SK-N-SH treated with all-trans-retinoic acid at 6 μM for 48 hours (cell line): ENCODE measurements at regions not wholly inside any gene's neighbourhood (a gene's known extent, or its start where the extent isn't known, plus 50 kb on each side); places are given as distances from the start of the nearest gene placed in this dataset.
"Not testable (repeated sequence)": the region's sequence is repeated elsewhere in the genome, so short reads cannot be mapped to it uniquely, and the experiment has no call there.

Source experiments
- ATAC-seq: fragments of 200-7000 bp; cut with Tn5 transposase; 3 replicates; pipeline ENCODE4 v1.9.1; 2020; ENCODE audit warnings: mild to moderate bottlenecking, moderate library complexity
- ARNTL ChIP-seq: fragments of 450-650 bp; formaldehyde crosslinking; IDR thresholded peaks from 2 replicates; pipeline ENCODE4 v1.5.0; 2020; ENCODE audit warnings: low read depth, mild to moderate bottlenecking, moderate library complexity, borderline replicate concordance
- BACH2 ChIP-seq: fragments of 250-450 bp; sonication (Bioruptor Pico); IDR thresholded peaks from 2 replicates; pipeline ENCODE4 v1.9.0; 2021; ENCODE audit warnings: mild to moderate bottlenecking, borderline replicate concordance
- CSDC2 ChIP-seq: fragments of 250-450 bp; sonication (Bioruptor Pico); IDR thresholded peaks from 2 replicates; pipeline ENCODE4 v1.5.0; 2020; ENCODE audit warnings: mild to moderate bottlenecking, moderate library complexity
- ESRRG ChIP-seq: fragments of 250-450 bp; sonication (Bioruptor Pico); IDR thresholded peaks from 2 replicates; pipeline ENCODE4 v1.6.1; 2021; ENCODE audit warnings: mild to moderate bottlenecking
- GLIS3 ChIP-seq: fragments of 250-450 bp; sonication (Bioruptor Pico); IDR thresholded peaks from 2 replicates; pipeline ENCODE4 v1.5.0; 2020; ENCODE audit warnings: mild to moderate bottlenecking, moderate library complexity
- ISL1 ChIP-seq: fragments of 250-450 bp; sonication (Bioruptor Pico); IDR thresholded peaks from 2 replicates; pipeline ENCODE4 v2.1.2; 2022; ENCODE audit warnings: mild to moderate bottlenecking, moderate library complexity
- OSR1 ChIP-seq: fragments of 250-450 bp; sonication (Bioruptor Pico); IDR thresholded peaks from 2 replicates; pipeline ENCODE4 v1.8.0; 2022; ENCODE audit warnings: moderate library complexity, mild to moderate bottlenecking, inconsistent platforms
- POU6F1 ChIP-seq: fragments of 250-450 bp; sonication (Bioruptor Pico); IDR thresholded peaks from 2 replicates; pipeline ENCODE4 v1.8.0; 2021; ENCODE audit warnings: low read depth, mild to moderate bottlenecking, moderate library complexity, borderline replicate concordance
- PPARA ChIP-seq: fragments of 250-450 bp; sonication (Bioruptor Pico); IDR thresholded peaks from 2 replicates; pipeline ENCODE4 v1.5.0; 2020; ENCODE audit warnings: mild to moderate bottlenecking, borderline replicate concordance
- RARB ChIP-seq: fragments of 250-450 bp; sonication (Bioruptor Pico); IDR thresholded peaks from 2 replicates; pipeline ENCODE4 v1.8.0; 2021; ENCODE audit warnings: mild to moderate bottlenecking, moderate library complexity
- SNAI2 ChIP-seq: fragments of 250-450 bp; sonication (Bioruptor Pico); IDR thresholded peaks from 2 replicates; pipeline ENCODE4 v1.5.0; 2020; ENCODE audit warnings: mild to moderate bottlenecking, moderate library complexity
- TOX ChIP-seq: fragments of 250-450 bp; sonication (Bioruptor Pico); IDR thresholded peaks from 2 replicates; pipeline ENCODE4 v1.8.0; 2021; ENCODE audit warnings: mild to moderate bottlenecking, moderate library complexity, borderline replicate concordance
- TSHZ2 ChIP-seq: fragments of 250-450 bp; sonication (Bioruptor Pico); IDR thresholded peaks from 2 replicates; pipeline ENCODE4 v1.5.0; 2020; ENCODE audit warnings: mild to moderate bottlenecking, moderate library complexity
- ZC3H10 ChIP-seq: fragments of 250-450 bp; sonication (Bioruptor Pico); IDR thresholded peaks from 2 replicates; pipeline ENCODE4 v1.5.1; 2021; ENCODE audit warnings: mild to moderate bottlenecking, moderate library complexity
- ZFP3 ChIP-seq: fragments of 250-450 bp; sonication (Bioruptor Pico); IDR thresholded peaks from 2 replicates; pipeline ENCODE4 v1.5.0; 2020; ENCODE audit warnings: mild to moderate bottlenecking, moderate library complexity
- ZFP30 ChIP-seq: fragments of 450-650 bp; formaldehyde crosslinking; IDR thresholded peaks from 2 replicates; pipeline ENCODE4 v1.5.0; 2022; ENCODE audit warnings: mild to moderate bottlenecking, moderate library complexity
- ZNF565 ChIP-seq: fragments of 450-650 bp; formaldehyde crosslinking; conservative IDR thresholded peaks from 2 replicates; pipeline ENCODE4 v1.5.0; 2020; ENCODE audit warnings: low read depth, mild to moderate bottlenecking, moderate library complexity
- ZNF70 ChIP-seq: fragments of 450-650 bp; formaldehyde crosslinking; IDR thresholded peaks from 2 replicates; pipeline ENCODE4 v1.5.0; 2020; ENCODE audit warnings: mild to moderate bottlenecking, moderate library complexity
- ZNF8 ChIP-seq: fragments of 450-650 bp; formaldehyde crosslinking; IDR thresholded peaks from 2 replicates; pipeline ENCODE4 v1.5.0; 2020; ENCODE audit warnings: mild to moderate bottlenecking, moderate library complexity
- TF ChIP-seq, protein P1 (sequence below): fragments of 250-450 bp; sonication (Bioruptor Pico); IDR thresholded peaks from 2 replicates; pipeline ENCODE4 v1.8.0; 2020; ENCODE audit warnings: mild to moderate bottlenecking, moderate library complexity, borderline replicate concordance
- TF ChIP-seq, protein P2 (sequence below): fragments of 250-450 bp; sonication (Bioruptor Pico); IDR thresholded peaks from 2 replicates; pipeline ENCODE4 v1.5.1; 2021; ENCODE audit warnings: mild to moderate bottlenecking, moderate library complexity
- TF ChIP-seq, protein P3 (sequence below): fragments of 250-450 bp; sonication (Bioruptor Pico); IDR thresholded peaks from 2 replicates; pipeline ENCODE4 v1.5.1; 2020; ENCODE audit warnings: low read depth, mild to moderate bottlenecking, moderate library complexity

- not testable (repeated sequence) for ATAC-seq
Measured at GRCh38 chr2:122038816-122039215, 283.4 kb downstream of the TSN start.

DNA sequence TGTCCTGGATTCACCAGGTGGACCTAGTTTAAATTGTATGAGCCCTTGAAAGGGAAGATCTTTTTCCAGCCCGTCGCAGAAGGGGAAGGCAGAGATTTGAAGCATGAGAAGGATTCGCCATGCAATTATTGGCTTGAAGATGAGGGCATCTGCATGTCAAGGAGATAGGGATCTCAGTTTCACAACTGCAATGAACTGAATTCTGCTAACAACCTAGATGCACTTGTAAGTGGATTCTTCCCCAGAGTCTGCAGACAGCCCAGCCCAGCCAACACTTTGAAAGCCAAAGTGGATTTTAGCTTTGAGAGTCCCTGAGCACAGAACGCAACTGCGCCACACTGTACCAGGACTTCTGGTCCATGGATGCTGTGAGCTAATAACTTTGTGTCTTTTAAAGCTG lies 286.0 kb downstream of the TSN start:
- TF ChIP-seq RARB (CRISPR knock-in tag): no peak
- TF ChIP-seq ZFP30 (CRISPR knock-in tag): no peak
- no peak for TF ChIP-seq ARNTL
- no peak for TF ChIP-seq ZC3H10
- TF ChIP-seq SNAI2 (CRISPR knock-in tag): no peak
- TF ChIP-seq GLIS3 (CRISPR knock-in tag): no peak
- no peak for TF ChIP-seq TOX (CRISPR knock-in tag)
- TF ChIP-seq ISL1 (CRISPR knock-in tag): no peak
- no peak for TF ChIP-seq TSHZ2
- no peak for ATAC-seq

DNA sequence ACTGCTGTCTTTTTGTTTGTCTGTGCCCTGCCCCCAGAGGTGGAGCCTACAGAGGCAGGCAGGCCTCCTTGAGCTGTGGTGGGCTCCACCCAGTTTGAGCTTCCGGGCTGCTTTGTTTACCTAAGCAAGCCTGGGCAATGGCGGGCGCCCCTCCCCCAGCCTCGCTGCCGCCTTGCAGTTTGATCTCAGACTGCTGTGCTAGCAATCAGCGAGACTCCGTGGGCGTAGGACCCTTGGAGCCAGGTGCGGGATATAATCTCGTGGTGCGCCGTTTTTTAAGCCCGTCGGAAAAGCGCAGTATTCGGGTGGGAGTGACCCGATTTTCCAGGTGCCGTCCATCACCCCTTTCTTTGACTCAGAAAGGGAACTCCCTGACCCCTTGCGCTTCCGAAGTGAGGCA lies 296.2 kb downstream of the TSN start:
- ATAC-seq: not testable (repeated sequence)

GRCh38 chr2:122055521-122055931 lies 300.1 kb downstream of the TSN start:
- TF ChIP-seq ZFP30 (CRISPR knock-in tag): no peak
- no peak for TF ChIP-seq ZFP3
- TF ChIP-seq ZNF8 (CRISPR knock-in tag): no peak
- TF ChIP-seq POU6F1 (CRISPR knock-in tag): no peak
- TF ChIP-seq GLIS3 (CRISPR knock-in tag): no peak
- TF ChIP-seq, protein P1, sequence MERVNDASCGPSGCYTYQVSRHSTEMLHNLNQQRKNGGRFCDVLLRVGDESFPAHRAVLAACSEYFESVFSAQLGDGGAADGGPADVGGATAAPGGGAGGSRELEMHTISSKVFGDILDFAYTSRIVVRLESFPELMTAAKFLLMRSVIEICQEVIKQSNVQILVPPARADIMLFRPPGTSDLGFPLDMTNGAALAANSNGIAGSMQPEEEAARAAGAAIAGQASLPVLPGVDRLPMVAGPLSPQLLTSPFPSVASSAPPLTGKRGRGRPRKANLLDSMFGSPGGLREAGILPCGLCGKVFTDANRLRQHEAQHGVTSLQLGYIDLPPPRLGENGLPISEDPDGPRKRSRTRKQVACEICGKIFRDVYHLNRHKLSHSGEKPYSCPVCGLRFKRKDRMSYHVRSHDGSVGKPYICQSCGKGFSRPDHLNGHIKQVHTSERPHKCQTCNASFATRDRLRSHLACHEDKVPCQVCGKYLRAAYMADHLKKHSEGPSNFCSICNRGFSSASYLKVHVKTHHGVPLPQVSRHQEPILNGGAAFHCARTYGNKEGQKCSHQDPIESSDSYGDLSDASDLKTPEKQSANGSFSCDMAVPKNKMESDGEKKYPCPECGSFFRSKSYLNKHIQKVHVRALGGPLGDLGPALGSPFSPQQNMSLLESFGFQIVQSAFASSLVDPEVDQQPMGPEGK (CRISPR knock-in tag): no peak
- TF ChIP-seq TOX (CRISPR knock-in tag): no peak
- no peak for TF ChIP-seq ESRRG (CRISPR knock-in tag)
- no peak for TF ChIP-seq SNAI2 (CRISPR knock-in tag)
- TF ChIP-seq, protein P2, sequence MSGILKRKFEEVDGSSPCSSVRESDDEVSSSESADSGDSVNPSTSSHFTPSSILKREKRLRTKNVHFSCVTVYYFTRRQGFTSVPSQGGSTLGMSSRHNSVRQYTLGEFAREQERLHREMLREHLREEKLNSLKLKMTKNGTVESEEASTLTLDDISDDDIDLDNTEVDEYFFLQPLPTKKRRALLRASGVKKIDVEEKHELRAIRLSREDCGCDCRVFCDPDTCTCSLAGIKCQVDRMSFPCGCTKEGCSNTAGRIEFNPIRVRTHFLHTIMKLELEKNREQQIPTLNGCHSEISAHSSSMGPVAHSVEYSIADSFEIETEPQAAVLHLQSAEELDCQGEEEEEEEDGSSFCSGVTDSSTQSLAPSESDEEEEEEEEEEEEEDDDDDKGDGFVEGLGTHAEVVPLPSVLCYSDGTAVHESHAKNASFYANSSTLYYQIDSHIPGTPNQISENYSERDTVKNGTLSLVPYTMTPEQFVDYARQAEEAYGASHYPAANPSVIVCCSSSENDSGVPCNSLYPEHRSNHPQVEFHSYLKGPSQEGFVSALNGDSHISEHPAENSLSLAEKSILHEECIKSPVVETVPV (CRISPR knock-in tag): no peak
- TF ChIP-seq ZC3H10: no peak
- no peak for TF ChIP-seq CSDC2 (CRISPR knock-in tag)
- ATAC-seq: no peak

GRCh38 chr2:122056853-122057252 lies 301.4 kb downstream of the TSN start:
- no peak for ATAC-seq
- TF ChIP-seq ZC3H10: no peak
- no peak for TF ChIP-seq ZNF8 (CRISPR knock-in tag)
- TF ChIP-seq, protein P2 (CRISPR knock-in tag): no peak
- TF ChIP-seq PPARA (CRISPR knock-in tag): no peak
- TF ChIP-seq ZFP3: no peak
- TF ChIP-seq BACH2 (CRISPR knock-in tag): no peak
- TF ChIP-seq TSHZ2: no peak
- no peak for TF ChIP-seq OSR1 (CRISPR knock-in tag)
- TF ChIP-seq ZNF565 (CRISPR knock-in tag): no peak
- TF ChIP-seq, protein P3, sequence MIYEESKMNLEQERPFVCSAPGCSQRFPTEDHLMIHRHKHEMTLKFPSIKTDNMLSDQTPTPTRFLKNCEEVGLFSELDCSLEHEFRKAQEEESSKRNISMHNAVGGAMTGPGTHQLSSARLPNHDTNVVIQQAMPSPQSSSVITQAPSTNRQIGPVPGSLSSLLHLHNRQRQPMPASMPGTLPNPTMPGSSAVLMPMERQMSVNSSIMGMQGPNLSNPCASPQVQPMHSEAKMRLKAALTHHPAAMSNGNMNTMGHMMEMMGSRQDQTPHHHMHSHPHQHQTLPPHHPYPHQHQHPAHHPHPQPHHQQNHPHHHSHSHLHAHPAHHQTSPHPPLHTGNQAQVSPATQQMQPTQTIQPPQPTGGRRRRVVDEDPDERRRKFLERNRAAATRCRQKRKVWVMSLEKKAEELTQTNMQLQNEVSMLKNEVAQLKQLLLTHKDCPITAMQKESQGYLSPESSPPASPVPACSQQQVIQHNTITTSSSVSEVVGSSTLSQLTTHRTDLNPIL (CRISPR knock-in tag): no peak
- TF ChIP-seq ZNF70 (CRISPR knock-in tag): no peak
- TF ChIP-seq GLIS3 (CRISPR knock-in tag): no peak
- no peak for TF ChIP-seq RARB (CRISPR knock-in tag)
- TF ChIP-seq ARNTL: no peak
